ENCODE measurements at regions not wholly inside any gene's neighbourhood (a gene's known extent, or its start where the extent isn't known, plus 50 kb on each side); places are given as distances from the start of the nearest gene placed in this dataset.

DNA sequence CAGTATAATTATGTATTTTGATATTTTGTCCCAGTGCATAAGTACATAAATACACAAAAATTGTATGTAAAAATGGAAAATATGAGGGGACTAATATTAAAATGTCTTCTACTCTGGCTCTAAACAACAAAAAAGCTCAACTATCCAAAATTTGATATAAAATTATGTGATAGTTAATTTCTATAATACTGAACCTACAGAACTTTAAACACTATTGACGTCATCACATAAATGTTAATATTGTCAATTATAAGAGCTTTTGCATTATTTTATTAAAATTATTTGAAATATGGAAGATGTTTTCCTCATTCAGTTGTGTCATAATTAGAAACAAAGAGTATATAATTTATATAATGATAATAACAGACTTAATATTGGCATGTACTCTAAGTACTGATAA lies 1139.7 kb upstream of the TMEFF2 start:
- Histone ChIP-seq H3K27me3 (ENCODE audit: control insufficient read depth, insufficient read depth, low read length) (no peaks in the 10 kb centered on the region), H3K9ac (ENCODE audit: low read length) (no peak overlapping the region), H3K4me1 (ENCODE audit: control insufficient read depth, insufficient read depth, low read length) (no peaks in the 10 kb centered on the region), H3K4me3 (ENCODE audit: low read length) (no peak overlapping the region), H3K36me3 (ENCODE audit: control insufficient read depth, insufficient read depth, low read length) (no peaks in the 10 kb centered on the region), H3K27ac (ENCODE audit: low read depth, low read length) (no peak overlapping the region)

DNA sequence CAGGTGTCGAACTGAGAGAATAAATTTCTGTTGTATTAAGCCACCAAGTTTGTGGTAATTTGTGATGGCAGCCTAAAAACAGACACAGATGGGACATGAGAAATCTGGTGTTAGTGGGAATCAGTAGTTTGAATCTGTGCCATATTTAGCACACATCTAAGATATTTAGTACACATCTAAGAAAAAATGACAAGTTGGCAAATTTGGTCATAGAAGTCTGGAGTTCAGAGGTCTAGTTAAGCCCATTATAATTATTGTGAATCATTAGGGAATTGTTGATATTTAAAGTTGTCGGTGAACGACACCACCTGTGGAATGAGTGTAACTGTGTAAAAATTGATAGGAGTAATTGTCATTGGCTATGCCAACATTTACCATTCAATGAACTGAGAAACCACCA lies 1138.8 kb upstream of the TMEFF2 start:
- no peaks in the 10 kb centered on the region for H3K36me3 ChIP-seq (ENCODE audit: control insufficient read depth, insufficient read depth, low read length)
- no peaks in the 10 kb centered on the region for H3K4me1 ChIP-seq (ENCODE audit: control insufficient read depth, insufficient read depth, low read length)
- no peak overlapping the region for H3K9ac ChIP-seq (ENCODE audit: low read length)
- H3K27me3 ChIP-seq (ENCODE audit: control insufficient read depth, insufficient read depth, low read length): no peaks in the 10 kb centered on the region
- H3K27ac ChIP-seq (ENCODE audit: low read depth, low read length): no peak overlapping the region
- H3K4me3 ChIP-seq (ENCODE audit: low read length): no peak overlapping the region

DNA sequence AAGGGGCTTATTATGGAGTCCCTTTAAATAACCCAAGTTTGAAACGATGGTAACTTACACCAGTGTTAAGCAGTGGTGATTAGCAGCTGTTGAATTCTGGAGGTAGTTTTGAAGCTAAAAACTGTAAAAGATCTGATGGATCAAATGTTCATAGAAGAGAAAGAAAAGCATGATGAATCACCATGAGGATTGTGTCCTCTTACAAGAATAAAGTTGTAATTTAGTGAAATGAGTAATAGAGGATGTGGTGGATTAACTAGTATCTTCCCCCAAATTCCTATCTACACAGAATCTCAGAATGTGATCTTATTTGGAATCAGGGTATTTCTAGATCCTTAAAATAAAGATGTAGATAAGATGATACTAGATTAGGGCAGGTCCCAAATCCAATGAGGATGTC lies 1138.2 kb upstream of the TMEFF2 start:
- Histone ChIP-seq H3K4me3 (ENCODE audit: low read length) (no peak overlapping the region), H3K27me3 (ENCODE audit: control insufficient read depth, insufficient read depth, low read length) (no peaks in the 10 kb centered on the region), H3K4me1 (ENCODE audit: control insufficient read depth, insufficient read depth, low read length) (no peaks in the 10 kb centered on the region), H3K27ac (ENCODE audit: low read depth, low read length) (no peak overlapping the region), H3K9ac (ENCODE audit: low read length) (no peak overlapping the region), H3K36me3 (ENCODE audit: control insufficient read depth, insufficient read depth, low read length) (no peaks in the 10 kb centered on the region)

DNA sequence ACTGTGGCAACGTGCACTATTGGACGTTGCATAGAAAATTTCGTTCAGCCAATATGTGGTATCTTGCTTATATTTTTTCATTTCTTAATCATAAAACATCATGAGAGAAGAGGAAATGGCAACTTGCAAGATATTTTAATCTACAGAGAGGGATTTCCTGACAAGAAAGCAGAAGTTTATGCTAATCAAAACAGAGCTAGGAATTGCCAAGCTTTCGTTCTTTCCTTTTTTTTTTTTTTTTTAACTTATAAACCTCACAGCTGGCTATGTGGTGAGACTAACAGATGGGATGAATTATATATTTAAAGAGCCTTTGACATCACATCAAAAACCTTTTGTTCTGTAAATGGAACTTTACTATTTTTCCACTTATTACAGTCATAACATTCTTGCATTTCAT lies 1136.9 kb upstream of the TMEFF2 start:
- no peaks in the 10 kb centered on the region for H3K27me3 ChIP-seq (ENCODE audit: control insufficient read depth, insufficient read depth, low read length)
- no peak overlapping the region for H3K27ac ChIP-seq (ENCODE audit: low read depth, low read length)
- H3K36me3 ChIP-seq (ENCODE audit: control insufficient read depth, insufficient read depth, low read length): no peaks in the 10 kb centered on the region
- H3K4me3 ChIP-seq (ENCODE audit: low read length): no peak overlapping the region
- no peak overlapping the region for H3K9ac ChIP-seq (ENCODE audit: low read length)
- no peaks in the 10 kb centered on the region for H3K4me1 ChIP-seq (ENCODE audit: control insufficient read depth, insufficient read depth, low read length)

DNA sequence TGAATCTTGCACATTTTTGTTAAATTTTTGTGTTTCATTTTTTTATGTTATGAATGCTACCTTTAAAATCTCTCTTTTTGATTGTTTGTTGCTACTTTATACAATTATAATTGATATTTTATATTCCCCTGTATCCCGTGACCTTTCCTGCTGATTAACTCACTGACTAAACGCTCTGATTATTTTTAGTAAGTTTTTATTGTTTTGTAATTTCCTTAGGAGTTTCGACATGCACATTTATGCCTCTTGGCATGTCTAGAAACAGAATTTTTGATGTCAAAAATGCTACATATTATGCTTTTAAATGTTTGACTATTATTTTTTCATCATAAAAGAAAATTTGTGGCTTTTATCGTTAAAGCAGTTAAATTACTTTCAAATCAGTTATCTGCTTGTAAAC lies 1131.6 kb upstream of the TMEFF2 start:
- no peaks in the 10 kb centered on the region for H3K36me3 ChIP-seq (ENCODE audit: control insufficient read depth, insufficient read depth, low read length)

DNA sequence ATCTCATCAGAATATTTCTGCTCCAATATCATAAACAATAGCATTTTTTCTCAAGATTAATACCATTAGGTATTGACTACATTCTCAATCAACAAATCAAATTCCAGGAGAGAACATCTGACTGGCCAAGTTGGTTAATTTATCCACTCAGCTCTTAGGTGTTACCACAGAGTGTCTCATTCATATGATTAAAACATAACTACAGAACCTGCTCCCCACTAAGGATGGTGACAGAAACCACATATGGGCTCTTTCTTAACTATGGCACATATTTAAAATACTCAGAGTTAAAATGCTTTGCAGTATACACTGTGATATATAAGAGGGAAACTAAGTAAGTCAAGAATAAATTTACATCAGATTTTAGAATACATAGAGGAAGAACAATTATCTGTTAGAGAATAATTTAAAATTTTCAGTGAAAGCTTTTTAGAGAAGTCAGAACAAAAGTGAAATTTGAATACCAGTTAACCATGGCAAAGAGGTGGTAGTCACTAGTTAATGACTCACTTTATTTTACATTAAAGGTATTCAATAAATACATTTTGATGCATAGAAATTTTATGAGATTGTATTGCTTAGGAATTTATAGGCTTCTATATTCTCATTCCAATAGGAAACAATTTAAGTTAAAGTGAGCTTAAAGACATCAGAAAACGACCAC lies 1120.8 kb upstream of the TMEFF2 start:
- H3K36me3 ChIP-seq (ENCODE audit: control insufficient read depth, insufficient read depth, low read length): no peaks in the 10 kb centered on the region
- H3K4me3 ChIP-seq (ENCODE audit: low read length): no peak overlapping the region
- no peaks in the 10 kb centered on the region for H3K27me3 ChIP-seq (ENCODE audit: control insufficient read depth, insufficient read depth, low read length)
- no peak overlapping the region for H3K27ac ChIP-seq (ENCODE audit: low read depth, low read length)
- H3K4me1 ChIP-seq (ENCODE audit: control insufficient read depth, insufficient read depth, low read length): no peaks in the 10 kb centered on the region
- H3K9ac ChIP-seq (ENCODE audit: low read length): no peak overlapping the region

More for the DNA sequence above, 1131.6 kb upstream of the TMEFF2 start:
- no peak overlapping the region for H3K9ac ChIP-seq (ENCODE audit: low read length)
- no peak overlapping the region for H3K27ac ChIP-seq (ENCODE audit: low read depth, low read length)
- H3K4me3 ChIP-seq (ENCODE audit: low read length): no peak overlapping the region
- no peaks in the 10 kb centered on the region for H3K27me3 ChIP-seq (ENCODE audit: control insufficient read depth, insufficient read depth, low read length)
- no peaks in the 10 kb centered on the region for H3K4me1 ChIP-seq (ENCODE audit: control insufficient read depth, insufficient read depth, low read length)

DNA sequence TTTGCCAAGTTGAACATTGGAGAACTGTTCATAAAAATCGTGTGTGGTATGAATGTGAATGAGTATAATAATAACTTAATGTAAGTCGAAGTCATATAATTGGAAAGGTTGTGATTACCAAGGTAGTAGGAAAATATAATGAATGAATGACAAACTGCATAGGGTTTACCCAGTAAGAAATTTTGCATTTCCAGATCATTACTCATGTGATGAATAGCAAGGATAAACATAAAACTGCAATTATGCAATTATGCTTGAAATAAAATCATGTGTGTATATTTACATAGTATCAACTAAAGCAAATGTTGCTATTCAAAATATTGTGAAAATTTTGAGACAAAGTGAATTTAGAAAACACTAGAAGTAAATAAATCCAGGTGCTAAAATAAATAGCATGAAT lies 1108.7 kb upstream of the TMEFF2 start:
- Histone ChIP-seq H3K9ac (ENCODE audit: low read length) (no peak overlapping the region), H3K36me3 (ENCODE audit: control insufficient read depth, insufficient read depth, low read length) (no peaks in the 10 kb centered on the region), H3K27me3 (ENCODE audit: control insufficient read depth, insufficient read depth, low read length) (no peaks in the 10 kb centered on the region), H3K27ac (ENCODE audit: low read depth, low read length) (no peak overlapping the region), H3K4me1 (ENCODE audit: control insufficient read depth, insufficient read depth, low read length) (no peaks in the 10 kb centered on the region), H3K4me3 (ENCODE audit: low read length) (no peak overlapping the region)

DNA sequence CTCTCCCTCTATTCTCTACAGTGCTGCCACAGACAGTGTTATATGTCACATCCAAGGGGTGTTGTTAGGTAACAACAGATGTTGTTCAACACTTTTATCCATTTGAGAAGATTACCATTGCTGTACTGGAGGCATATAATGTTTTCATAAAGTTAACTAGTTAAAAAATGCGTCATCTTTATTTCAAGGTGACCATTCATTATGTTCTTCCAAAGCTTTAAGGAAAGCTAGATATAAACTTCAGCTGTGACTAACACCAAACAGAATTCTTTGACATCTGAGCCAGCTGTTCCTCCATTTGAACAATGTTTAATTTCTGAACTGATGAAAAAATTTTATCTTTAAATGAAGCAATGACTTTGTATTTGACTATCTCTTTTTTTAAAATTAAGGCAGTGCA lies 1099.6 kb upstream of the TMEFF2 start:
- no peaks in the 10 kb centered on the region for H3K4me1 ChIP-seq (ENCODE audit: control insufficient read depth, insufficient read depth, low read length)
- H3K27ac ChIP-seq (ENCODE audit: low read depth, low read length): no peak overlapping the region
- no peak overlapping the region for H3K4me3 ChIP-seq (ENCODE audit: low read length)
- no peak overlapping the region for H3K9ac ChIP-seq (ENCODE audit: low read length)
- H3K36me3 ChIP-seq (ENCODE audit: control insufficient read depth, insufficient read depth, low read length): no peaks in the 10 kb centered on the region
- H3K27me3 ChIP-seq (ENCODE audit: control insufficient read depth, insufficient read depth, low read length): no peaks in the 10 kb centered on the region

DNA sequence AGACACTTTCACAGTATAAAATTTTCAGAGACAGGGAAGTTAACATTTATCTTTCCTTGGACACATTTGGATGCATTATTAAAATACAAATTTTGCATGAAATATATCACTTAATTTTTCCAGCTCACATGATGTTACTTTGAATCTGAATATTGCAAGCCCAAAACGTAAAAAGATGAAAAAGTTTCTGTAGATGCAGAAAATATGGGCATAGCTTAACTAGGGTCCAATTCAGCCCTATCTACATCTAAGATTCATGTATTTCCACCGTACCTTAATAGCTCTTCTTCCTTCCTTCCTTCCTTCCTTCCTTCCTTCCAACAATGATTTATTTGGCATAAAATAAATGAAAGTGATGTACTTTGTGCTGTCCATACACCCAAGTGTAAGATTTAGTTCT lies 1084.6 kb upstream of the TMEFF2 start:
- H3K9ac ChIP-seq (ENCODE audit: low read length): no peak overlapping the region
- no peak overlapping the region for H3K4me3 ChIP-seq (ENCODE audit: low read length)
- H3K4me1 ChIP-seq (ENCODE audit: control insufficient read depth, insufficient read depth, low read length): no peaks in the 10 kb centered on the region
- no peaks in the 10 kb centered on the region for H3K27me3 ChIP-seq (ENCODE audit: control insufficient read depth, insufficient read depth, low read length)
- no peaks in the 10 kb centered on the region for H3K36me3 ChIP-seq (ENCODE audit: control insufficient read depth, insufficient read depth, low read length)
- no peak overlapping the region for H3K27ac ChIP-seq (ENCODE audit: low read depth, low read length)

DNA sequence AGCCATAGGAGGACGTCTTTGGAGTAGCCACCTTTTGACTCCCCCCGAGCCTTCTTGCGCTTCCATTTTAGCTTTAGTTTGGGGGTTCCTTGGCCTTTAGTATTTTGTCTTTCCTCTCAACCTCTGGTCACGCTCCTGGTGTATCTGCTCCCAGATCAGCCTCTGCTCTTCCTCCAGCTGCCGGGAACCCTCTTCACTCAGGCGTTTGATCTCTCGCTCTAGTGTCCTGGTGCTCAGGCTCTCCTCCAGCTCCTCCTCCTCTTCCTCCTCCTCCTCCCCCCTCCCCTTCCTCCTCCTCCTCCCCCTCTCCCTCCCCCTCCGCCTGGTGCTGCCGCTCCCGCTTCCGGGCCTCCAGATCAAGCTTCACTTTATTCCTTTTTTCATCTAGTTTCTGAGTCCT lies 1082.3 kb upstream of the TMEFF2 start:
- Histone ChIP-seq H3K4me1 (ENCODE audit: control insufficient read depth, insufficient read depth, low read length) (no peaks in the 10 kb centered on the region), H3K36me3 (ENCODE audit: control insufficient read depth, insufficient read depth, low read length) (no peaks in the 10 kb centered on the region), H3K9ac (ENCODE audit: low read length) (no peak overlapping the region), H3K27ac (ENCODE audit: low read depth, low read length) (no peak overlapping the region), H3K4me3 (ENCODE audit: low read length) (no peak overlapping the region), H3K27me3 (ENCODE audit: control insufficient read depth, insufficient read depth, low read length) (no peaks in the 10 kb centered on the region)

DNA sequence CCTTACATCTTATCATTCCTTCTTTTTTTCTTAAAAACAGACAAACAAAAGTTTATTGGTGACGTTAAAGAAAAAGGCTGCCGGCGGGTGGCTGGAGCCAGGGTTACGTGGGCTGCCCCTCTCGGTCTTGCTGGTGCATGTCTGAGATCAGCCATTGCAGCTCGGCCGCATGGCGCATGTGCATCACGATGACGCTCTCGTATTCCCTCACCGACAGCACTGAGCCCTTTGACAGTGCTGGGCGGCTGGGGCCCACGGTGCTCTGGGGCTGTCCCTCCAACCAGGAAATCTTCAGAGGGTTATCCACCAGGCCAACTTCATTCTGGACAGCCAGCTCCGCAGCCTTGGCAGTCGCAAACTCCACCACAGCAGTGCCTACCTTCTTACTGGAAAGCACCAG lies 1081.8 kb upstream of the TMEFF2 start:
- Histone ChIP-seq H3K9ac (ENCODE audit: low read length) (no peak overlapping the region), H3K27me3 (ENCODE audit: control insufficient read depth, insufficient read depth, low read length) (no peaks in the 10 kb centered on the region), H3K36me3 (ENCODE audit: control insufficient read depth, insufficient read depth, low read length) (no peaks in the 10 kb centered on the region), H3K27ac (ENCODE audit: low read depth, low read length) (no peak overlapping the region), H3K4me1 (ENCODE audit: control insufficient read depth, insufficient read depth, low read length) (no peaks in the 10 kb centered on the region), H3K4me3 (ENCODE audit: low read length) (no peak overlapping the region)

DNA sequence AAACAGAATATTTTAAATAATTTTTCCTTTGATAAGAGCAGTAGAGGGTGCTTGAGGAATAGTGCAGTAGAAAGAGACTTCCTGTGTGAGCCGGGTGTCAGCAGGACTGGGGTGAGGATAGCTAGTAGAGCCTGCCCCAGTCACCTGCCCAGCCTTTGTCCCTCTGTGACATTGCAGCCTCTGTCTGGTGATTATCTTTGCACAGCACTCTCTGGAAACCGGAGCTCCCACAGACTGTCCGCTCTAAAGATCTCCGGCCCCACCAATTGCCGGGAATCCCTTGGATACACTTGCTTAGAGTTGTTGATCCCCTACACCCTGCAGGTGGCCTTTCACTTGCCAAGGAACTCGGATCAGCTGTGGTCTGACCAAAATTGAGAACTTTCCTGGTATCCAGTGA lies 1081.3 kb upstream of the TMEFF2 start:
- Histone ChIP-seq H3K4me1 (ENCODE audit: control insufficient read depth, insufficient read depth, low read length) (no peaks in the 10 kb centered on the region), H3K9ac (ENCODE audit: low read length) (no peak overlapping the region), H3K27ac (ENCODE audit: low read depth, low read length) (no peak overlapping the region), H3K4me3 (ENCODE audit: low read length) (no peak overlapping the region), H3K36me3 (ENCODE audit: control insufficient read depth, insufficient read depth, low read length) (no peaks in the 10 kb centered on the region), H3K27me3 (ENCODE audit: control insufficient read depth, insufficient read depth, low read length) (no peaks in the 10 kb centered on the region)

DNA sequence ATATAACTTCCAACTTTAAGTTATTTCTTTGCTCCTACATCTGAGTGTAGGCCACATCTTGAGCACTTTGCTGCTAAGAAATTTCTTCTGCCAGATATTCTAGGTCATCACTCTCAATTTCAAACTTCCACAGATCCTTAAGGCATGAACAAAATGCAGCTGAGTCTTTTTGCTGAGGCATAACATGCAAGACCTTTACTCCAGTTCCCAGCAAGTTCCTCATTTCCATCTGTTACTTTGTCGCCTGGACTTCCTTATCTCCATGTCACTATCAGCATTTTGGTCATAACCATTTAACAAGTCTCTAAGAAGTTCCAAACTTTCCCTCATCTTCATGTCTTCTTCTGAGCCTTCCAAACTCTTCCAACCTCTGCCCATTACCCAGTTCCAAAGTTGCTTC lies 1077.3 kb upstream of the TMEFF2 start:
- Histone ChIP-seq H3K9ac (ENCODE audit: low read length) (no peak overlapping the region), H3K27ac (ENCODE audit: low read depth, low read length) (no peak overlapping the region), H3K4me3 (ENCODE audit: low read length) (no peak overlapping the region), H3K4me1 (ENCODE audit: control insufficient read depth, insufficient read depth, low read length) (no peaks in the 10 kb centered on the region), H3K27me3 (ENCODE audit: control insufficient read depth, insufficient read depth, low read length) (no peaks in the 10 kb centered on the region), H3K36me3 (ENCODE audit: control insufficient read depth, insufficient read depth, low read length) (no peaks in the 10 kb centered on the region)
